HG03095 (cell line): ENCODE measurements at regions not wholly inside any gene's neighbourhood (a gene's known extent, or its start where the extent isn't known, plus 50 kb on each side); places are given as distances from the start of the nearest gene placed in this dataset.
"Not testable (repeated sequence)": the region's sequence is repeated elsewhere in the genome, so short reads cannot be mapped to it uniquely, and the experiment has no call there.

ENCODE experiments used
- ATAC-seq: cut with Tn5 transposase; IDR thresholded peaks from one replicate; pipeline ENCODE4 v1.9.1; 2021; ENCODE audit warnings: moderate library complexity; ENCODE audit not compliant: unreplicated experiment

DNA sequence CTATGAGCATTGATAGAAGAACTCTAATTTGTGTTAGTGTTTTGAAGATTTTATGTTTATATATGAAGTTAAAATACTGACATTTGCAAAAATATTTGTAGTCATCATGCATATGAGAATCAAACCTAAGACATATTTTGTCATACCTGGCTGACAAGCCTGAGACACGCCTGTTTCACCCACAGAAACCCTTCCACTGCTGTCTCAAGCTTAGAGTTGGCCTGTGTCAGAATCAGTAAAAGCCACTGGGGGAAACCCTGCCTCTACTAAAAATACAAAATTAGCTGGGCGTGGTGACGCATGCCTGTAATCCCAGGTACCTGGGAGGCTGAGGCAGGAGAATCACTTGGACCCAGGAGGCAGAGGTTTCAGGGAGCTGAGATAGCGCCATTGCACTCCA, 218.0 kb upstream of the C1QTNF3 start:
- not testable (repeated sequence) for ATAC-seq

- not testable (repeated sequence) for ATAC-seq
Observed at GRCh38 chr5:34266151-34266550, 223.1 kb upstream of the C1QTNF3 start.

GRCh38 chr5:34296759-34297158, 253.7 kb upstream of the C1QTNF3 start:
- ATAC-seq, result not testable (repeated sequence)

GRCh38 chr5:34329201-34329600, 286.2 kb upstream of the C1QTNF3 start:
- not testable (repeated sequence) for ATAC-seq

DNA sequence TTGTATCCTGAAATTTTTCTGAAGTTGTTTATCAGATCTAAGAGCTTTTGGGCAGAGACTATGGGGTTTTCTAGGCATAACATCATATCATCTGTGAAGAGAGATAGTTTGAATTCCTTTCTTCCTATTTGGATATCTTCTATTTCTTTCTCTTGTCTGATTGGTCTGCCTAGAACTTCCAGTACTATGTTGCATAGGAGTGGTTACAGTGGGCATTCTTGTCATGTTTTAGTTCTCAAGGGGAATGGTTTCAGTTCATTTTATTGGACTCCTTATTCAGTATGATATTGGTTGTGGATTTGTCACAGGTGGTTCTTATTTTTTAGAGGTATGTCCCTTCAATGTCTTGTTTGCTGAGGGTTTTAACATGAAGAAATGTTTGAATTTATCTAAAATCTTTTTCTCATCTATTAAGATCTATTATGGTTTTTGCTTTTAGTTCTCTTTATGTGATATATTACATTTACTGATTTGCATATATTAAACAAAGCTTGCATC, 286.6 kb upstream of the C1QTNF3 start:
- ATAC-seq, result not testable (repeated sequence)

GRCh38 chr5:34331928-34332454, 289.0 kb upstream of the C1QTNF3 start:
- not testable (repeated sequence) for ATAC-seq

DNA sequence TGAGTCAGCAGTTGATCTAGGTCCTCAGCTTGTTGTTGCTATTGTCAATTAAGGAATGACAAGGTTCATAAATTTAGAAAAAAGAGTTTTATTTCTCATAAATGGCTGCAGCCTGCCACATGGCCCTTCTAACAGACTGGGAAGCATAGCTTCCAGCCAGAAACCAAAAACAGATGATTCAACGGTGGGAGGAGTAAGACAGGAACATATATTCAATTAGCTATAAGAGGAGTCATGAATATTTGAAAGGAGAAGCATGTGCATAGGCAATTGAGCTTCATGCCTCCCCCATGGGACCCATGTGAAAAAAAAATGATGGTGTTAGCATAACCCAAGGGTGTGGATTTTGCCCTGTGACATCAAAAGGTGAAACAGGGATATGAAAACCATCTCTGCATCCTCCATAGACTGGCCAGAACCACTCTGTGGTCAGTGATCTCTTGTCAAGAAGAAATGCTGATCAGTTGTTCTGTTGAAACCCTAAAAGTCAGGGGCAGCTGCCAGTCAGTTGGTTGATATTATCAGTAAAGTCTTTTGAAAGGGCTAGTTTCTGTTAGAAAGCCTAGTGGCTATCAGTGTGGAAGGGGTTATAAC, 296.5 kb upstream of the C1QTNF3 start:
- ATAC-seq, result not testable (repeated sequence)

- ATAC-seq, result not testable (repeated sequence)
Observed at GRCh38 chr5:34354440-34354839, 301.7 kb upstream of the RAI14 start.

DNA sequence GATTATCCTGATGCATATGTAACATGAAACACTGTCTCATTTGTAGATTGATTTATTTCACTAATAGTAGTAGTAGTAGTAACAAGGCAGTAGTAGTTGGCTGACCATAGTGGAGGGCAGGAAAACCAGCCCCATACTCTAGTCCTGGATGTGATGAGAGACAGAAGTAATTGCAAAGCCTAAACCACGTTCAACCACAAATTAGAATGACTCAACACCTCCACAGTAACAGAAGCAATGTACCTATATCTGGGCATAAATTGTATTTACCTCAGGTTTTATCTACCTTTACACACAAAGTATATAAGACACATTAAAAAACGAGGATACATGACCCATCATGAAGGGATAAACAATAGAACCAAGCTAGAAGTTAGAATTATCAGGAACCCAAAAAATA, 284.7 kb upstream of the RAI14 start:
- ATAC-seq, result not testable (repeated sequence)

DNA sequence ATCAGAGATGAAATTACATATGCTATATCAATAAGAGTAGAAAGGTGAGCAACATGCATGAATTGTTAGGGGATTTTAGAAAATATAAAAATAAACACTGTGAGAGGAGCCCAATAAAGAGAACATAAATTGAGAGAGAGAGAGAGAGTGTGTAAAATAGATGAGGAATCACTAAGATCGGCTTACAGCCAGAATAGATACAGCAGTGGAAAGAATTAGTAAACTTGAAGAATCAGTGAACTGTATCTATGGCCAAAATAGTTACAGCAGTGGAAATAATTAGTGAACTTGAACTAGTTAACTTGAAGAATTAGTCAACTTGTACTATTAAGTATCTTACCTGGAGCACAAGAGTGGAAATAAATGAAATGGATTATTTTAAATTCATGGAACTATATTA, 284.3 kb upstream of the RAI14 start:
- ATAC-seq, result not testable (repeated sequence)

- not testable (repeated sequence) for ATAC-seq
Observed at GRCh38 chr5:34372739-34373138, 283.4 kb upstream of the RAI14 start.

- ATAC-seq, result not testable (repeated sequence)
Observed at GRCh38 chr5:34377651-34378050, 278.5 kb upstream of the RAI14 start.

- ATAC-seq, result not testable (repeated sequence)
Observed at GRCh38 chr5:34378498-34378897, 277.6 kb upstream of the RAI14 start.

GRCh38 chr5:34388754-34389153, 267.4 kb upstream of the RAI14 start:
- ATAC-seq, result not testable (repeated sequence)

DNA sequence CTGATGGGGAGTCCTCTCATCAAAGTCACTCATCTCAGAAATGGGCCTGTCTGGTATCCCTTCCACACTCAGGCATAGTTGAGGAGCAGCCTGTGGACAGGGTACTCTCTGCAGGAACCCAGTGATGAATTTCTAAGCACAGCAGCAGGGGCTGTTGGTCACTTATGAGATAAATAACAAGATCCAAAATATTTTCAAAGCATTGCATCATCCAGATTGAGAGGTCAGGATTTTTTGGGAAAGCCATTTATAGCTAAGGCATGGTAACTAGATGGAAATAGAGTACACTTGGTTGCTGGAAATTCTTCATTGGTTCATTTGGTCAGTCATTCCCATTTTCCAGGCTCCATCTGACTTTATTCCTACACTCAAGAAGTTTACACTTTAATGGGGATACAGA, 246.8 kb upstream of the RAI14 start:
- ATAC-seq, result no peak

- ATAC-seq, result no peak
Observed at GRCh38 chr5:34410411-34411139, 245.6 kb upstream of the RAI14 start.

GRCh38 chr5:34411470-34412346, 244.4 kb upstream of the RAI14 start:
- ATAC-seq, result no peak

- ATAC-seq, result no peak
Observed at GRCh38 chr5:34412736-34413135, 243.4 kb upstream of the RAI14 start.

DNA sequence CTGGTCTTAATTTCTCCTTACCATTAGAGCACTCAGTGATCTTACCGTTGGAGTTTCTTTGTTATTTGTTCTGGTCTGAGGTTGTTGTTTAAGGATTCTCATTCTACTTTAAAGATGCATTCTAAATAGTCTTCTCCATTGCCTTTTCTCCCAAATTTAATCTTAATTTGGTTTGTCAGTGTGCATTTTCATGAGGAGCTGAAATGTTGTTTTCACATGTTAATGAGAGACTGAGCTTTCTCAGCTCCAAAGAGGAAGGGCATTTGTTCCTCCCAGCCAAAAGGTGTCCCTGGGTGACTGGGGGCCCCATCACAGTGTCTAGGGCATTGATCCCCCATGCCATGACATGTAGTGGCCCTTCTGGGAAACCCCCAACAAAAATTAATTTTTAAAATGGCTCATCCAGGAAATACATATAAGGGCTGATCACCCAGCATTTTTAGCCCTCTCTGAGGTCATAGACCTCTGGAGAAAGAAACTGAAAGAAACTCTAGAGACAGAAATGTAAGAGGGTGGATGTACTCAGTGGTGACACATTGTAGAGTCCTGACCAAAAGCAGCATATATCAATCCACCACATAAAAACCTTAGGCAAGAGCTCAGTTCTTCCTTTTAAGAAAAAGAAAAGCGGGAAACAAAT, 240.4 kb upstream of the RAI14 start:
- ATAC-seq, result peak; percentile 99

GRCh38 chr5:34416501-34417008, 239.6 kb upstream of the RAI14 start:
- no peak for ATAC-seq
